Suprapubic skin (tissue), 3 donors: ENCODE measurements at regions not wholly inside any gene's neighbourhood (a gene's known extent, or its start where the extent isn't known, plus 50 kb on each side); places are given as distances from the start of the nearest gene placed in this dataset.

Experiments
- POLR2AphosphoS5 ChIP-seq, 3 donors: sonication (generic); formaldehyde crosslinking; IDR thresholded peaks; one replicate each; pipeline ENCODE4 v1.6.1; 2017; ENCODE audit warnings: antibody characterized with exemption in 3 of 3
- TF ChIP-seq, protein P1 (sequence below), 2 donors: fragments of 200-600 bp in 1 of 2; fragments of 450-650 bp in 1 of 2; sonication (generic) in 1 of 2; IDR thresholded peaks; one replicate each; pipeline ENCODE4 v1.5.1; 2016 to 2019; ENCODE audit warnings: antibody characterized with exemption in 2 of 2, mild to moderate bottlenecking in 1 of 2, moderate library complexity in 1 of 2

DNA sequence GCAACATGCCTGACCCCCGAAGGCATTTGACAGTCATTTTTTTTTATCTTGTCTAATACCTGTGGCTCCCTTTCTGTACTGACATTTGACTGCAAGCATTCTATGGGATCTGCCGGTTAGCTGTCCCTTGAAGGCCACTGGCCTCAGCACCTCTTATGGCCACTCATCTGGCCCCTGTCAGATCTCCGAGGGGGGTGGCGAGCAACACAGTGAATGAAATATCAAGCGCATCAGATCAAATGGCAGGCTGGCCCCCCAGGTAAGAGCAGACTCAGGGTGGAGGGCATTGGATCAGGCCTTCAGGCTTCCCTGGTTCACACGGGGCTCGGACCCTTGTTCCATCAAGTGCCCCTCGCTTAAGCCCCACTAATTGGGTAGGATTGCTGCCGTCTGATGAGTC, 199.6 kb upstream of the MKI67 start:
- TF ChIP-seq, protein P1, sequence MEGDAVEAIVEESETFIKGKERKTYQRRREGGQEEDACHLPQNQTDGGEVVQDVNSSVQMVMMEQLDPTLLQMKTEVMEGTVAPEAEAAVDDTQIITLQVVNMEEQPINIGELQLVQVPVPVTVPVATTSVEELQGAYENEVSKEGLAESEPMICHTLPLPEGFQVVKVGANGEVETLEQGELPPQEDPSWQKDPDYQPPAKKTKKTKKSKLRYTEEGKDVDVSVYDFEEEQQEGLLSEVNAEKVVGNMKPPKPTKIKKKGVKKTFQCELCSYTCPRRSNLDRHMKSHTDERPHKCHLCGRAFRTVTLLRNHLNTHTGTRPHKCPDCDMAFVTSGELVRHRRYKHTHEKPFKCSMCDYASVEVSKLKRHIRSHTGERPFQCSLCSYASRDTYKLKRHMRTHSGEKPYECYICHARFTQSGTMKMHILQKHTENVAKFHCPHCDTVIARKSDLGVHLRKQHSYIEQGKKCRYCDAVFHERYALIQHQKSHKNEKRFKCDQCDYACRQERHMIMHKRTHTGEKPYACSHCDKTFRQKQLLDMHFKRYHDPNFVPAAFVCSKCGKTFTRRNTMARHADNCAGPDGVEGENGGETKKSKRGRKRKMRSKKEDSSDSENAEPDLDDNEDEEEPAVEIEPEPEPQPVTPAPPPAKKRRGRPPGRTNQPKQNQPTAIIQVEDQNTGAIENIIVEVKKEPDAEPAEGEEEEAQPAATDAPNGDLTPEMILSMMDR (IDR thresholded peaks at IDR 0.05): no peak
- TF ChIP-seq POLR2AphosphoS5 (IDR thresholded peaks at IDR 0.05): no peak
